SU-DHL-6 (cell line): ENCODE measurements at regions not wholly inside any gene's neighbourhood (a gene's known extent, or its start where the extent isn't known, plus 50 kb on each side); places are given as distances from the start of the nearest gene placed in this dataset.

Experiments
- EZH2phosphoT487 ChIP-seq: fragments of 200-600 bp; sonication (generic), shearing (Covaris generic); conservative IDR thresholded peaks from 2 replicates; pipeline ENCODE4 v1.6.1; 2018; ENCODE audit warnings: mild to moderate bottlenecking, antibody characterized with exemption, low read length, moderate library complexity, mixed read lengths
- TF ChIP-seq, protein P1 (sequence below): fragments of 200-600 bp; sonication (generic); IDR thresholded peaks from one replicate; pipeline ENCODE4 v1.5.1; 2017; ENCODE audit warnings: antibody characterized with exemption, mild to moderate bottlenecking, low read length, moderate library complexity; ENCODE audit not compliant: insufficient read depth, poor library complexity, severe bottlenecking

DNA sequence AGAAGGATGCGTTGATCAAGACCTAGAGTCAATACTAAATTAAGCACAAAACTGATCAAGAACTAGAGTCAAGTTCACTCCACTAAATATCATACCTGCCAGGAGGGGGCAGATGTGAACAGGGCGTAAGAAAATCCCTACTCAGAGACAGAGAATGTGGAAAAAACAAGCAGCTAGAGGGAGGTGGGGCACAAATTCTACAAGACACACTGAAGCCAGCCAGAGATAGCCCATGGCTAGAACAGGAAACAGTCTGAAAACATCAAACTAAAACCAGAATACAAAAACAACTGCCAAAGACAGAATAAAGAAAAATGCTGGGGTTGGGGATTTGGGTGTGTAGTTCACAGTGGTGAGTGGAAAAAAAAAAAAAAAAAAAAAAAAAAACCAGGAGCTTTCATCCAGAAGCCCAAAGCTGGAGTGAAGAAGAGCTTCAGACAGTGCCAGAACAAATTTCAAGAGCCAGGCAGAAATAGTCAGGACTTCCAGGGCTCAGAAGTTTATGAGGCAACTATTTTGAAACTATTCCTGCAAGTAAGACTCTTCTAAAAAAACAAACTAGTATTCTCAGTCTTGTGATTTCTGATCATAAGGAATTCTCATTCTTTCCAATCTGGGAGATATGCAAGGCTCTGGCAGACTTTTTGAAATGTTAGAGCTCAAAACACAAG lies 118.3 kb downstream of the CCDC71L start:
- TF ChIP-seq, protein P1, sequence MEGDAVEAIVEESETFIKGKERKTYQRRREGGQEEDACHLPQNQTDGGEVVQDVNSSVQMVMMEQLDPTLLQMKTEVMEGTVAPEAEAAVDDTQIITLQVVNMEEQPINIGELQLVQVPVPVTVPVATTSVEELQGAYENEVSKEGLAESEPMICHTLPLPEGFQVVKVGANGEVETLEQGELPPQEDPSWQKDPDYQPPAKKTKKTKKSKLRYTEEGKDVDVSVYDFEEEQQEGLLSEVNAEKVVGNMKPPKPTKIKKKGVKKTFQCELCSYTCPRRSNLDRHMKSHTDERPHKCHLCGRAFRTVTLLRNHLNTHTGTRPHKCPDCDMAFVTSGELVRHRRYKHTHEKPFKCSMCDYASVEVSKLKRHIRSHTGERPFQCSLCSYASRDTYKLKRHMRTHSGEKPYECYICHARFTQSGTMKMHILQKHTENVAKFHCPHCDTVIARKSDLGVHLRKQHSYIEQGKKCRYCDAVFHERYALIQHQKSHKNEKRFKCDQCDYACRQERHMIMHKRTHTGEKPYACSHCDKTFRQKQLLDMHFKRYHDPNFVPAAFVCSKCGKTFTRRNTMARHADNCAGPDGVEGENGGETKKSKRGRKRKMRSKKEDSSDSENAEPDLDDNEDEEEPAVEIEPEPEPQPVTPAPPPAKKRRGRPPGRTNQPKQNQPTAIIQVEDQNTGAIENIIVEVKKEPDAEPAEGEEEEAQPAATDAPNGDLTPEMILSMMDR: peak; percentile 65
- no peak for TF ChIP-seq EZH2phosphoT487
